Smooth muscle cell (in vitro differentiated cells): ENCODE measurements at regions not wholly inside any gene's neighbourhood (a gene's known extent, or its start where the extent isn't known, plus 50 kb on each side); places are given as distances from the start of the nearest gene placed in this dataset.

ENCODE experiments used
- DNase-seq: peaks from one replicate; lab custom pipeline; 2025; ENCODE audit not compliant: unreplicated experiment; lab: John Stamatoyannopoulos, UW
- H2AFZ ChIP-seq: fragments of 200-600 bp; sonication (generic); 2 replicates; pipeline ENCODE4 v1.6.0; 2016; ENCODE audit warnings: antibody characterized with exemption, low read depth, mild to moderate bottlenecking
- H3F3A ChIP-seq: fragments of 200-600 bp; sonication (generic); 2 replicates; pipeline ENCODE4 v1.6.0; 2017; ENCODE audit warnings: antibody characterized with exemption, low read depth
- H3K27ac ChIP-seq: fragments of 200-600 bp; sonication (generic); 2 replicates; pipeline ENCODE4 v1.5.1; 2016; ENCODE audit warnings: low read depth, mild to moderate bottlenecking
- H3K27me3 ChIP-seq: fragments of 200-600 bp; sonication (generic); 2 replicates; pipeline ENCODE4 v1.6.1; 2016; ENCODE audit warnings: low read depth, mild to moderate bottlenecking
- H3K36me3 ChIP-seq: fragments of 200-600 bp; sonication (generic); 2 replicates; pipeline ENCODE4 v1.5.1; 2016; ENCODE audit warnings: low read depth
- H3K4me1 ChIP-seq: fragments of 200-600 bp; sonication (generic); 2 replicates; pipeline ENCODE4 v1.5.1; 2016; ENCODE audit warnings: low read depth
- H3K4me2 ChIP-seq: fragments of 200-600 bp; sonication (generic); 2 replicates; pipeline ENCODE4 v1.6.0; 2016; ENCODE audit warnings: mild to moderate bottlenecking
- H3K4me3 ChIP-seq: fragments of 200-600 bp; sonication (generic); 2 replicates; pipeline ENCODE4 v1.5.1; 2016; ENCODE audit warnings: mild to moderate bottlenecking
- H3K79me2 ChIP-seq: fragments of 200-600 bp; sonication (generic); 2 replicates; pipeline ENCODE4 v1.6.0; 2016; ENCODE audit warnings: low read depth, mild to moderate bottlenecking
- H3K9ac ChIP-seq: fragments of 200-600 bp; sonication (generic); 2 replicates; pipeline ENCODE4 v1.6.0; 2016; ENCODE audit warnings: low read depth
- H3K9me3 ChIP-seq: fragments of 200-600 bp; sonication (generic); replicated peaks from 2 replicates; pipeline ENCODE4 v1.5.1; 2016; ENCODE audit warnings: low read depth
- H4K20me1 ChIP-seq: fragments of 200-600 bp; sonication (generic); 2 replicates; pipeline ENCODE4 v1.6.0; 2016; ENCODE audit warnings: low read depth
- CTCF ChIP-seq: fragments of 200-600 bp; sonication (generic); IDR thresholded peaks from 2 replicates; pipeline ENCODE4 v1.5.1; 2017; ENCODE audit warnings: borderline replicate concordance, mild to moderate bottlenecking, antibody characterized with exemption; ENCODE audit not compliant: insufficient read depth, poor library complexity, severe bottlenecking
- WGBS: methylation state at CpG from one replicate; pipeline ENCODE4 v1.1.7; 2016; ENCODE audit warnings: low lambda C conversion rate; 5-methylcytosine and 5-hydroxymethylcytosine counted together

- Histone ChIP-seq H3F3A (peaks cover 3% of the 10 kb centered on the region), H3K27ac (peak overlapping the region; percentile 59), H3K79me2 (no peaks in the 10 kb centered on the region), H3K9ac (no peak overlapping the region), H3K4me2 (peak overlapping the region; percentile 69), H3K9me3 (no peaks in the 10 kb centered on the region), H4K20me1 (no peaks in the 10 kb centered on the region), H3K36me3 (no peaks in the 10 kb centered on the region), H2AFZ (no peak overlapping the region), H3K4me1 (peaks cover 5% of the 10 kb centered on the region), H3K27me3 (no peaks in the 10 kb centered on the region), H3K4me3 (no peak overlapping the region)
- no peak for TF ChIP-seq CTCF
- WGBS = 22% methylated on average over 2 of the region's 2 CpGs
- no peak for DNase-seq
These were observed 152.3 kb upstream of the DAP start for GRCh38 chr5:10913181-10913810.

GRCh38 chr5:10912435-10912834, 151.4 kb upstream of the DAP start:
- Histone ChIP-seq H3F3A (peaks cover 3% of the 10 kb centered on the region), H3K9me3 (no peaks in the 10 kb centered on the region), H3K4me2 (no peak overlapping the region), H3K27me3 (no peaks in the 10 kb centered on the region), H3K36me3 (no peaks in the 10 kb centered on the region), H4K20me1 (no peaks in the 10 kb centered on the region), H2AFZ (no peak overlapping the region), H3K79me2 (no peaks in the 10 kb centered on the region), H3K27ac (no peak overlapping the region), H3K9ac (no peak overlapping the region), H3K4me3 (no peak overlapping the region), H3K4me1 (peaks cover 5% of the 10 kb centered on the region)
- no peak for DNase-seq
- no peak for TF ChIP-seq CTCF
- WGBS = 100% methylated on average over 2 of the region's 2 CpGs

- H3K9me3 ChIP-seq = no peaks in the 10 kb centered on the region
- H2AFZ ChIP-seq = no peak overlapping the region
- DNase-seq = no peak
- no peak overlapping the region for H3K4me3 ChIP-seq
- no peak for TF ChIP-seq CTCF
- H3K36me3 ChIP-seq = no peaks in the 10 kb centered on the region
- H3K79me2 ChIP-seq = no peaks in the 10 kb centered on the region
- H3K9ac ChIP-seq = no peak overlapping the region
- no peaks in the 10 kb centered on the region for H4K20me1 ChIP-seq
- peaks cover 5% of the 10 kb centered on the region for H3K4me1 ChIP-seq
- H3K27me3 ChIP-seq = no peaks in the 10 kb centered on the region
- no peak overlapping the region for H3K27ac ChIP-seq
- no peak overlapping the region for H3K4me2 ChIP-seq
- peaks cover 3% of the 10 kb centered on the region for H3F3A ChIP-seq
- 30% methylated on average over 3 of the region's 3 CpGs for WGBS
These were observed 149.2 kb upstream of the DAP start for GRCh38 chr5:10910261-10910660.

GRCh38 chr5:10904862-10905432, 143.9 kb upstream of the DAP start:
- WGBS = 31% methylated on average over 3 of the region's 3 CpGs
- H3K27ac ChIP-seq = no peak overlapping the region
- DNase-seq = no peak

More at GRCh38 chr5:10904862-10905432, 143.9 kb upstream of the DAP start:
- H3K36me3 ChIP-seq = no peaks in the 10 kb centered on the region
- H3F3A ChIP-seq = no peaks in the 10 kb centered on the region
- no peak overlapping the region for H3K4me2 ChIP-seq
- H2AFZ ChIP-seq = no peak overlapping the region
- no peak overlapping the region for H3K4me3 ChIP-seq
- H3K9me3 ChIP-seq = no peaks in the 10 kb centered on the region
- no peak overlapping the region for H3K9ac ChIP-seq
- no peak for TF ChIP-seq CTCF
- no peaks in the 10 kb centered on the region for H3K27me3 ChIP-seq
- H4K20me1 ChIP-seq = no peaks in the 10 kb centered on the region
- peaks cover 13% of the 10 kb centered on the region for H3K4me1 ChIP-seq
- no peaks in the 10 kb centered on the region for H3K79me2 ChIP-seq
